ENCODE measurements at regions not wholly inside any gene's neighbourhood (a gene's known extent, or its start where the extent isn't known, plus 50 kb on each side); places are given as distances from the start of the nearest gene placed in this dataset.

- Mint-ChIP-seq H3K9me3 (no peaks in the 10 kb centered on the region), H3K4me3 (no peak overlapping the region), H3K4me1 (no peaks in the 10 kb centered on the region), H3K27me3 (ENCODE audit: low read depth) (no peaks in the 10 kb centered on the region), H3K27ac (no peak overlapping the region), H3K36me3 (ENCODE audit: insufficient read depth in 1 of 3, low read depth in 3 of 3) (no peaks in the 10 kb centered on the region)
- no CpG with 5 or more reads among the region's 5 CpGs for WGBS (ENCODE audit: extremely low coverage, insufficient read length, low lambda C conversion rate)
- Histone ChIP-seq H3K27ac (ENCODE audit: insufficient read length, low read depth, low read length) (no peak overlapping the region), H3K9me3 (ENCODE audit: control insufficient read depth, low read depth, low read length) (no peaks in the 10 kb centered on the region), H3K4me1 (ENCODE audit: insufficient read depth, low read length) (no peaks in the 10 kb centered on the region), H3K14ac (ENCODE audit: insufficient read depth, low read length) (no peak overlapping the region), H3T11ph (ENCODE audit: low read length) (no peak overlapping the region), H3K9ac (ENCODE audit: extremely low read depth, insufficient read length, low read length) (no peak overlapping the region), H3K79me2 (ENCODE audit: insufficient read depth, low read length) (no peaks in the 10 kb centered on the region), H4K8ac (replicated peaks; ENCODE audit: insufficient read length, low read depth, low read length) (no peak overlapping the region), H3K18ac (ENCODE audit: insufficient read length, low read depth, low read length) (no peak overlapping the region), H2AK5ac (ENCODE audit: insufficient read length, low read length) (no peak overlapping the region), H3K4me2 (ENCODE audit: insufficient read depth, insufficient read length, low read length) (no peak overlapping the region), H3K23me2 (ENCODE audit: insufficient read length, low read depth, low read length, poor library complexity, severe bottlenecking) (no peaks in the 10 kb centered on the region), H3K23ac (ENCODE audit: insufficient read length, low read depth, low read length) (no peak overlapping the region), H2AFZ (ENCODE audit: low read length) (no peak overlapping the region), H2BK120ac (ENCODE audit: low read depth, low read length, poor library complexity, severe bottlenecking) (no peak overlapping the region), H4K20me1 (ENCODE audit: control insufficient read depth, insufficient read depth, insufficient read length) (no peaks in the 10 kb centered on the region), H3K79me1 (ENCODE audit: insufficient read depth, low read depth, low read length, poor library complexity, severe bottlenecking) (no peaks in the 10 kb centered on the region), H3K4ac (ENCODE audit: low read depth, low read length) (no peak overlapping the region), H4K91ac (ENCODE audit: insufficient read length, low read depth, low read length) (no peak overlapping the region), H2BK12ac (ENCODE audit: insufficient read length, low read depth, low read length) (no peak overlapping the region), H2BK20ac (ENCODE audit: low read depth, low read length, poor library complexity, severe bottlenecking) (no peak overlapping the region), H3K56ac (ENCODE audit: insufficient read length, low read depth, low read length) (no peak overlapping the region), H2BK15ac (ENCODE audit: low read depth, low read length) (no peak overlapping the region), H2BK5ac (ENCODE audit: insufficient read length, low read length) (no peak overlapping the region), H3K27me3 (ENCODE audit: insufficient read depth, low read length) (no peaks in the 10 kb centered on the region), H4K5ac (ENCODE audit: insufficient read length, low read depth, low read length) (no peak overlapping the region)
- TF ChIP-seq CTCF (conservative IDR thresholded peaks at IDR 0.05) = no peak
- no peak for DNase-seq
Measured at GRCh38 chr1:60132108-60132507, 58.5 kb upstream of the C1orf87 start.
